NCI-H526 (cell line): ENCODE measurements at regions not wholly inside any gene's neighbourhood (a gene's known extent, or its start where the extent isn't known, plus 50 kb on each side); places are given as distances from the start of the nearest gene placed in this dataset.
"Not testable (repeated sequence)": the region's sequence is repeated elsewhere in the genome, so short reads cannot be mapped to it uniquely, and the experiment has no call there.

ENCODE experiments used
- DNase-seq, 2 experiments: peaks; one replicate each; lab custom pipeline; 2025; lab: John Stamatoyannopoulos, UW

GRCh38 chrX:7385131-7385530 is 237.2 kb upstream of the PUDP start:
- DNase-seq, result no peak

DNA sequence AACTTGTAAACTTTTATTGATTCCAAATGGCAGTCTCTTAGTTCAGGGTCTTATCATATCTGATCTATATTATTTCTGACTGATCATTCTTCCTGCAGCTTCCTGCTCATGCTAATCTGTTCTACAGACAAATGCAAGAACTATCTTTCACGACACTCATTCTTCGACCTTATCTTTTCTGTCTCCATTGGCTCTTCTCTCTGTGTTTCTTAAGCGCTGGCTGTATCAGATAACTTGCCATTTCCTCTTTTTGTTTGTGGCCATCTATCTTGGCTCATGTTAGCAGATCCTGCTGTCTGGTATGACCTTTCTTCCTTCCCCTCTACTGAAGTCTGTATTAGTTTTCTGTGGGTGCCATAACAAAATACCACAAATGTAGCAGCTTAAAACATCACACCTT is 230.5 kb upstream of the PUDP start:
- DNase-seq, result no peak

- DNase-seq, result no peak
Measured at GRCh38 chrX:7372825-7373525, 225.0 kb upstream of the PUDP start.

- no peak for DNase-seq
Measured at GRCh38 chrX:7362111-7362510, 214.2 kb upstream of the PUDP start.

DNA sequence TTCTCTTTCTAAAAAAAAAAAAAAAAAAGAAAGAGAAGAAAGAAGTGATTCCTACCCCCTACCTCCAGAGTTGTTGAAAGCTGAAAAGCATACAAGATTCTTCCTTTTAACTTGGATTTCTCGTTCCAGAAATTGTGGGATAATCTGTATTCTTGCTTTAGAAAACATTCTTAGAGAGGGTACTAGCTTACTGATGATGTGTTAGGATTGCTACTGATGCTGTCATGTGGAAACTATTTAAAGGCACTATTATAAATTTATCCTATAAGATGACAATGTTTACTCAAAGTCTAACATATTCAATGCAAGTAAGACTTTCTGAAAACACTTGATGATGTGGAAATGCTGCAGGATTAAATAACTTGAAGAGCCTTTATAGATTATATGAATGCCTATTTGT is 204.0 kb upstream of the PUDP start:
- no peak for DNase-seq

DNA sequence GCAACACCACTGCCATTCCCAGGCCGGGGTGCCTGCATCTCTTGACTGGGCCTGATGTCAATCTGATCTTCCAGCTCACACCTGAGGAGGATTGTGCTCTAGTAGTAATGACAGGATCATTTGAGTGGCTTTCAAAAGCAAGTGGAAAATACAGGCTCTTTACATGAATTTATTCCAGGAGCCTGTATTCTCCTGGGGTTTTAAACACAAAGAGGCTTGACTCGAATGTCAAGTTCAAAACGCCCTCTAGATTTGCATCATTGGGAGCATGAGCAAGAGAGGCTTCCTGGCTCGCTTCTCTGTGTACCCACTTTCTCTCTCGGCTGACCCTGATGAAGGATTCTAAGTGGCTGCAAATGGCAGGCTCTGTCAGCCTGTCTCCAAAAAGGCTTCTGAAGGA is 199.5 kb upstream of the PUDP start:
- DNase-seq, result peak; percentile 85 to 86

- DNase-seq, result no peak
Measured at GRCh38 chrX:7346021-7346420, 198.1 kb upstream of the PUDP start.

DNA sequence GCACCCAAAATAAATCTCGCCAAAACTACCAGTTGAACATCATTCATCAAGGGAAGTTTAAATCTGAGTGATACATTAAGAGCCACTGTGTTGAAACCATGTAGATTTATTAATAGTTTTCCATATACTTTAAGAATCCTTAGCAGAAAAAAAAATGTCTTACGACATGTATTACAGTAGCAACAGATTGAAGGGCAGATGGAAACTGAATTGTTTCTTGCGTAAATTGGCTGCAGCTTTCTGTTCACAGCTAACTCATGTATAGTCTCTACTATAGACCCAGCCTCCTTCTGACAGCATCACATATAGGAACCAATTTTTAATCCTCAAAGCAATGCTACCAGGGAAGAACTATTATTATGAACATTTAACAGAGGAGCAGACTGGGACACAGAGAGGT is 195.2 kb upstream of the PUDP start:
- DNase-seq, result no peak

DNA sequence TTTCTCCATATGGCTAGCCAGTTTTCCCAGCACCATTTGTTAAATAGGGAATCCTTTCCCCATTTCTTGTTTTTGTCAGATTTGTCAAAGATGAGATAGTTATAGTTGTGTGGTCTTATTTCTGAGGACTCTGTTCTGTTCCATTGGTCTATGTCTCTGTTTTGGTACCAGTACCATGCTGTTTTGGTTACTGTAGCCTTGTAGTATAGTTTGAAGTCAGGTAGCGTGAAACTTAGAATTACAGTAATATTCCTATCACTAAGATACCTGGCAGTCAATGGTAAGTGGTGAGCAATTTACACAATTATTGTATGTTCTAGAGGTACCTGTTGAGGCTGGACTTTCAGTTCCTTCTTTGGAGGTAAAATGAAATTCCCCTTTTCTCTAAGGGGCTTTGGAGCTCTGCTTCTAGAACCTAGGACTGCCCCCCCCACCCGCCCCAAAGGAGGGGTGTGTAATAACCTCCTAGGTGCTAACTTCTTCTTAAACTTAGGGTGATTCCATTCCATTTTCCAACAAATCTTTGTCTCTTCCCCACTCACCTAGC is 187.9 kb upstream of the PUDP start:
- DNase-seq, result not testable (repeated sequence)

- DNase-seq, result no peak
Measured at GRCh38 chrX:7334253-7334935, 186.4 kb upstream of the PUDP start.

DNA sequence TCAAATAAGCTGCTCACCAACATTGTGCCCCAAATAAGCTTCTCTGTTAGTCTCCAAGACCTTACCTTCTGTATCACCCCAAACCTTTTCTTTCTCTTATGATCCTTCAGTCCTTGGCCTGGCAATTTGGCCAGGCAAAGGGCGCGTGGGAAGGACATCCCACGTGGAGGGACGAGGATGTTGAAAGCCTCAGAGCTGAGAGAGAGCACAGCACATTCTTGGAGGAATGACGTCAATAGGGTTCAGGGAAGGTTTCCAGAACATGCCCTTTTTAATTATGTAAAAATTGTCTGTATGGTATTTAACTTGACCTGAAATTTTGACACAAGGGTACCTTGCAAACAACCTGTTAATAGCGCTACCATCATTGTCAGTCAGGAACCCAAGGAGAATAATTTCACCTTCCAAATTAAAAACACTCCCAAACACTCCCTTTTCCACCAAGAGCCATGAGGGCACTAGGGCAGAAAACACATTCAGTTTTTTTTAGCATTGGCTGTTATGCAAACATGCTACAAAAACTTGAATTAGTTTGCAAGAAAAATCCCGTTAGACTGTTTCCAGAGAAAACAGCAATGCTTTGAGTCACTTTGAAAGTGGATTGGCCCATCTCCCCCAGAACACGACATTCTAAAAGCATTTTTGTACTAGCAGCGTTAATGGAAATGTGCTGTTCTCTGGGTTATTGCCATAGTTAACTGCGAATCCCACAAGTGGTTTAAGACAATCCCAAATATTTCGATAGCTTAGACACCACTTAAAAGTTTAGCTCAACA is 183.2 kb upstream of the PUDP start:
- DNase-seq, result no peak

- DNase-seq, result no peak
Measured at GRCh38 chrX:7330556-7330955, 182.6 kb upstream of the PUDP start.

GRCh38 chrX:7318661-7319060 is 170.7 kb upstream of the PUDP start:
- DNase-seq, result peak in 1 of 2 experiments; percentile 8

DNA sequence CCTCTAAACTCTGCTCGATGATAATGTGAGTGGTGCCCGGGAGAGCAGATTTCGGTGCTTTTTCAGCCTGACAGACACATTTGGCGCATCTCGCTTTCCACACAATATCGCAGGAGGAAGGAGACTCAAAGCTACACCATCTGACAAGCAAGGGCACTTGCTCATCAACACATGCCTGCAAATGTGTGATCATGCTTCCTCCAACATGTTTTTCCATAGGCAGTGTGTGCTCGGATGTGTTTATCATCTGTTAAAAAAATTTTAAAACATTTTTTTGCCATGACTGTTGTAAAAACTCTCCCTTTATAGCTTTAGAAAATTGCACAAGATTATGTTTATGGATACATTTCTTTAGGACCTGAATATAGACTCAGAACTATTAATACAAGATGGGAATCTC is 170.3 kb upstream of the PUDP start:
- no peak for DNase-seq

DNA sequence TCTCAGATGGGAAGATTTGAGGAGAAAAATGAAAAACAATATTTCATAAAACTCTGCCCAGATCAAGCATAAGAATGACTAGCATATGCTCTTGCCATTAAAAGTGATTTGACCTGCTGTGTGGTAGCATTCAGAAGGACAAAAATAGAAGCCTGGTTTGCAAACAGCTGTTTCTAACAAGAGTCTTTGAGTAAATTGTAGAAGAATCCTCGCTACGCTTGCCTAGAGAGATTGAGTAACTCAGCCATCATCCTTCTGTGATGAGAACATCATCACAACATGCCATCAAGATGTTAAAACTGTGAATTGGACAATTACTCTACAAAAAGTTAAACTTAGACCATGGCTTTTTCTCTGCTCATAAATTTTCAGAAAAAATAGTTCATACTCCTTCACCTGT is 168.9 kb upstream of the PUDP start:
- no peak for DNase-seq

- DNase-seq, result no peak
Measured at GRCh38 chrX:7316280-7316679, 168.3 kb upstream of the PUDP start.

- no peak for DNase-seq
Measured at GRCh38 chrX:7314425-7314824, 166.5 kb upstream of the PUDP start.

GRCh38 chrX:7307720-7308119 is 159.8 kb upstream of the PUDP start:
- DNase-seq, result no peak

GRCh38 chrX:7294483-7294882 is 146.5 kb upstream of the PUDP start:
- DNase-seq, result no peak

- no peak for DNase-seq
Measured at GRCh38 chrX:7286168-7286837, 138.3 kb upstream of the PUDP start.

DNA sequence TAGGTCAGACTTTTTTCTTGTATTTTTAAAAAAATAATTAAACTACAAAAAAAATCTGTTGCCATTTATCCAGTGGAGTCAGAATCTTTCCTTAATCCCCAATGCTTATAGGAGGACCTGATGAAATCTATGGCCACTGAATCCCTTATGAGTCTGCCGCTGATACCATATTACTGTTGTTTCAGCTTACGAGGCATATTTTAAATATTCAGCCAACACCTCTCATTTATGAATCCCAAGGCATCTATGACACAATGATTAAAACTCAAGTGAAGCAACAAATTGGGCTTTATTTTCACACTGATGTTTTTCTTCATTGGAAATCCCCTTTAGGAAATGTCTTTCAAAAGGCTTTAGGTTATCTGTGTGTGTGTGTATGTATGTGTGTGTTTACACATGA is 137.8 kb upstream of the PUDP start:
- DNase-seq, result no peak

- no peak for DNase-seq
Measured at GRCh38 chrX:7283741-7284140, 135.8 kb upstream of the PUDP start.
